Activated T-cell treated with anti-CD3 and anti-CD28 coated beads for 4 hours (primary cell): ENCODE measurements at regions not wholly inside any gene's neighbourhood (a gene's known extent, or its start where the extent isn't known, plus 50 kb on each side); places are given as distances from the start of the nearest gene placed in this dataset.

Source experiments
- DNase-seq: peaks from one replicate; pipeline ENCODE4 v3.0.0-alpha.2; 2020

GRCh38 chr6:133190912-133191311 is 50.2 kb upstream of the EYA4 start:
- no peak for DNase-seq

GRCh38 chr6:133191323-133191722 is 49.8 kb upstream of the EYA4 start:
- DNase-seq, result no peak
